SIG-M5 treated with dmso at 0.1 percent for 504 hours (cell line): ENCODE measurements at regions not wholly inside any gene's neighbourhood (a gene's known extent, or its start where the extent isn't known, plus 50 kb on each side); places are given as distances from the start of the nearest gene placed in this dataset.

Experiments
- DNase-seq: peaks from one replicate; lab custom pipeline; 2025; ENCODE audit not compliant: unreplicated experiment; lab: John Stamatoyannopoulos, UW

- DNase-seq = no peak
Observed at GRCh38 chr20:55784036-55784435, 221.3 kb downstream of the CBLN4 start.

GRCh38 chr20:55783381-55783780 lies 221.9 kb downstream of the CBLN4 start:
- no peak for DNase-seq

GRCh38 chr20:55782912-55783253 lies 222.4 kb downstream of the CBLN4 start:
- DNase-seq = no peak

- no peak for DNase-seq
Observed at GRCh38 chr20:55782224-55782911, 223.0 kb downstream of the CBLN4 start.

GRCh38 chr20:55778796-55779195 lies 226.5 kb downstream of the CBLN4 start:
- no peak for DNase-seq

- DNase-seq = no peak
Observed at GRCh38 chr20:55777641-55778040, 227.7 kb downstream of the CBLN4 start.

GRCh38 chr20:55776176-55776575 lies 229.1 kb downstream of the CBLN4 start:
- no peak for DNase-seq

GRCh38 chr20:55774628-55775027 lies 230.7 kb downstream of the CBLN4 start:
- DNase-seq = no peak

- no peak for DNase-seq
Observed at GRCh38 chr20:55761797-55762196, 243.5 kb downstream of the CBLN4 start.

GRCh38 chr20:55761100-55761499 lies 244.2 kb downstream of the CBLN4 start:
- DNase-seq = no peak

GRCh38 chr20:55760586-55760985 lies 244.7 kb downstream of the CBLN4 start:
- no peak for DNase-seq

- no peak for DNase-seq
Observed at GRCh38 chr20:55755861-55756260, 249.5 kb downstream of the CBLN4 start.

- no peak for DNase-seq
Observed at GRCh38 chr20:55755411-55755810, 249.9 kb downstream of the CBLN4 start.

- no peak for DNase-seq
Observed at GRCh38 chr20:55746723-55747122, 258.6 kb downstream of the CBLN4 start.

- DNase-seq = no peak
Observed at GRCh38 chr20:55745840-55746239, 259.5 kb downstream of the CBLN4 start.

GRCh38 chr20:55744896-55745295 lies 260.4 kb downstream of the CBLN4 start:
- no peak for DNase-seq

GRCh38 chr20:55741801-55742200 lies 263.5 kb downstream of the CBLN4 start:
- no peak for DNase-seq

GRCh38 chr20:55740076-55740475 lies 265.2 kb downstream of the CBLN4 start:
- DNase-seq = no peak

- no peak for DNase-seq
Observed at GRCh38 chr20:55730321-55730720, 275.0 kb downstream of the CBLN4 start.

- no peak for DNase-seq
Observed at GRCh38 chr20:55714736-55715135, 290.6 kb downstream of the CBLN4 start.

GRCh38 chr20:55714082-55714481 lies 291.2 kb downstream of the CBLN4 start:
- DNase-seq = no peak

GRCh38 chr20:55704458-55704857 lies 300.9 kb downstream of the CBLN4 start:
- DNase-seq = no peak

GRCh38 chr20:55701467-55701866 lies 303.9 kb downstream of the CBLN4 start:
- DNase-seq = no peak
